ENCODE measurements at regions not wholly inside any gene's neighbourhood (a gene's known extent, or its start where the extent isn't known, plus 50 kb on each side); places are given as distances from the start of the nearest gene placed in this dataset.

GRCh38 chr6:113676057-113676456 is 181.1 kb upstream of the MARCKS start:
- intact Hi-C loops (cut with DNase I), result no loop called here
- no peaks in the 10 kb centered on the region for H3K27me3 ChIP-seq
- H3K4me3 ChIP-seq, result no peak overlapping the region
- H3K4me1 ChIP-seq, result no peaks in the 10 kb centered on the region
- H3K9me3 ChIP-seq, result no peaks in the 10 kb centered on the region
- DNase-seq, result no peak
- no peak for TF ChIP-seq CTCF (IDR thresholded peaks at IDR 0.05)
- H3K36me3 ChIP-seq, result no peaks in the 10 kb centered on the region
- no peak overlapping the region for H3K9ac ChIP-seq (ENCODE audit: low read depth in 2 of 2, low read length in 2 of 2)
- no peak overlapping the region for H3K27ac ChIP-seq

- Histone ChIP-seq H3K36me3 (no peaks in the 10 kb centered on the region), H3K27me3 (no peaks in the 10 kb centered on the region), H3K9me3 (no peaks in the 10 kb centered on the region), H3K27ac (no peak overlapping the region), H3K4me3 (no peak overlapping the region), H3K9ac (ENCODE audit: low read depth in 2 of 2, low read length in 2 of 2) (no peak overlapping the region), H3K4me1 (no peaks in the 10 kb centered on the region)
- DNase-seq, result no peak
- no peak for TF ChIP-seq CTCF (IDR thresholded peaks at IDR 0.05)
- intact Hi-C loops (cut with DNase I), result no loop called here
Measured at GRCh38 chr6:113676968-113677367, 180.2 kb upstream of the MARCKS start.

GRCh38 chr6:113679051-113679450 is 178.1 kb upstream of the MARCKS start:
- TF ChIP-seq CTCF (IDR thresholded peaks at IDR 0.05), result no peak
- Histone ChIP-seq H3K36me3 (no peaks in the 10 kb centered on the region), H3K9ac (ENCODE audit: low read depth in 2 of 2, low read length in 2 of 2) (no peak overlapping the region), H3K4me1 (no peaks in the 10 kb centered on the region), H3K9me3 (no peaks in the 10 kb centered on the region), H3K4me3 (no peak overlapping the region), H3K27ac (no peak overlapping the region), H3K27me3 (no peaks in the 10 kb centered on the region)
- no peak for DNase-seq
- intact Hi-C loops (cut with DNase I), result no loop called here

DNA sequence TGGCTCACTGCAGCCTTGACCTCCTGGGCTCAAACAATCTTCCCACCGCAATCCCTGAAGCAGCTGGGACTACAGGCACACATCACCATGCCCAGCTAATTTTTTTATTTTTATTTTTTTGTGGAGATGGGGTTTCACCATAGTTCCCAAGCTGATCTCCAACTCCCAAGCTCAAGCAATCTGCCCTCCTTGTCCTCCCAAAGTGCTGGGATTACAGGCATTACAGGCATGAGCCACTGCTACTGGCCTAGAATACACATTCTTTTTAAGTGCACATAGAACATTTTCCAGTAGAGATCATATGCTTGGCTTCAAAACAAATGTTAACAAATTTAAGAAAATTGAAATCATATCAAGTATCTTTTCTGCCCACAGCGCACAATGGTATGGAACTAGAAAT is 176.8 kb upstream of the MARCKS start:
- no peak overlapping the region for H3K9ac ChIP-seq (ENCODE audit: low read depth in 2 of 2, low read length in 2 of 2)
- TF ChIP-seq CTCF (IDR thresholded peaks at IDR 0.05), result no peak
- no peaks in the 10 kb centered on the region for H3K36me3 ChIP-seq
- no peak for DNase-seq
- no peak overlapping the region for H3K4me3 ChIP-seq
- H3K27ac ChIP-seq, result no peak overlapping the region
- H3K4me1 ChIP-seq, result no peaks in the 10 kb centered on the region
- no peaks in the 10 kb centered on the region for H3K27me3 ChIP-seq
- H3K9me3 ChIP-seq, result no peaks in the 10 kb centered on the region
- intact Hi-C loops (cut with DNase I), result no loop called here

DNA sequence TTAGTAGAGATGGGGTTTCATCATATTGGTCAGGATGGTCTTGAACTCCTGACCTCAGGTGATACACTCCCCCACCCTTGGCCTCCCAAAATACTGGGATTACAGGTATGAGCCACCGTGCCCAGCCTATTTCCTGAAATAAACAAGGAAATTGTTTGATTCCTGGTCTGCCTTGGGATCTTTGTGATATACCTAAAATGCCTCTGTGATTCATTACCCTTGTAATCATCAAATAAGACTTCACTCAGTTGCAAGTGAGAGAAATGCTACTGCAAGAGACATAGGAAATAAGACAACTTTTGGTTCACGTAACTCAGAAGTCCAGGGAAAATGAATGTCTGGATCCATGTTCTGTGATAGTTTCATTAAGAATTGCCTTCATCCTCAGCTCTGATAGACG is 173.2 kb upstream of the MARCKS start:
- intact Hi-C loops (cut with DNase I), result no loop called here

More for the DNA sequence above, 173.2 kb upstream of the MARCKS start:
- H3K4me1 ChIP-seq, result no peaks in the 10 kb centered on the region
- TF ChIP-seq CTCF (IDR thresholded peaks at IDR 0.05), result no peak
- no peaks in the 10 kb centered on the region for H3K27me3 ChIP-seq
- H3K9me3 ChIP-seq, result no peaks in the 10 kb centered on the region
- no peaks in the 10 kb centered on the region for H3K36me3 ChIP-seq
- no peak overlapping the region for H3K4me3 ChIP-seq
- DNase-seq, result no peak
- no peak overlapping the region for H3K9ac ChIP-seq (ENCODE audit: low read depth in 2 of 2, low read length in 2 of 2)
- no peak overlapping the region for H3K27ac ChIP-seq
